ENCODE measurements at regions not wholly inside any gene's neighbourhood (a gene's known extent, or its start where the extent isn't known, plus 50 kb on each side); places are given as distances from the start of the nearest gene placed in this dataset.

GRCh38 chr10:3425716-3426115 is 253.1 kb upstream of the PITRM1 start:
- no peak for TF ChIP-seq CTCF (IDR thresholded peaks at IDR 0.05)
- TF ChIP-seq POLR2A (IDR thresholded peaks at IDR 0.05), result no peak
